DMS53 (cell line): ENCODE measurements at regions not wholly inside any gene's neighbourhood (a gene's known extent, or its start where the extent isn't known, plus 50 kb on each side); places are given as distances from the start of the nearest gene placed in this dataset.

Source experiments
- DNase-seq: peaks from one replicate; lab custom pipeline; 2025; lab: John Stamatoyannopoulos, UW

DNA sequence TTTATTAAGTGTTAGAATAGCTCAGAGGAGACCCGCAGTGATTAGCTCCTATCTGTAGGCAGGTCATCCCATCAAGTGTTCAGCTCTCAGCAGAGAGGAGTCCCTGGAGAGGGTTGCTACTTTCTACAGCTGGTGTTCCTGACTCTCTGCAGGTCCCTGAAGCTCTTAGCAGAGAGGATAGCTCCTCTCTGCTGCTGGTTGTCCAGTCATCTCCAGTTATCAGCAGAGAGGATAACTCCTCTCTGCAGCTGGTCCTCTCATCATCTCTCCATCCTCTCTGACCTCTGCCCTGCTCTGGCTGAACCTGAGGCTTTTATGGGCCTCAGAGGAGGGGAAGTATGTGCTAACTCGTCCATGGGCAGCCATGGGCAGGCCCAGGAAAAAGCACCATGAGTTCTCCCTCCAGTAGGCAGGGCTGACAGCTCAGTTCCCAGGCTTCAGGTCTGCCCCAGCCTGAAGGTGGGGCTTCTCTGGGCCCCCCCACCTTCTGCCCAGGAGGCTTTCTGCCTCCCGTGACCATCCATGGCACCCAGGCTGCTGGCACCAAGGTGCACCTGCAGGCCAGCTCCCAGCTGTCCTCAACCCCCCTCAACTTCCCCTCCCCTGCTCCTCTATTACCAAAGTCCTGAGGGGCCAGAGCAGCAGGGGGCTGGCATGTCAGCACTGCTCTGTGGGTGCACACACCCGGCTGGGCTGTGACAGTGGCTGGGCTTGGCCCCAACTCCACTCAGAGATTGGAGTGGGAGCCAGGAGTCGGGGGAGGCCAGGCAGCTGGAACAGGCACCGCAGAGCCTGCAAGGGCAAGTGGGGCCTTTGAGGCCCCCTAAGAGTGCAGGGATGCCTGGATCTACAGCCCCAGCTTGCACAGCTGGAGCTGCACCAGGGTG lies 98.9 kb upstream of the FRMD4B start:
- DNase-seq = no peak

DNA sequence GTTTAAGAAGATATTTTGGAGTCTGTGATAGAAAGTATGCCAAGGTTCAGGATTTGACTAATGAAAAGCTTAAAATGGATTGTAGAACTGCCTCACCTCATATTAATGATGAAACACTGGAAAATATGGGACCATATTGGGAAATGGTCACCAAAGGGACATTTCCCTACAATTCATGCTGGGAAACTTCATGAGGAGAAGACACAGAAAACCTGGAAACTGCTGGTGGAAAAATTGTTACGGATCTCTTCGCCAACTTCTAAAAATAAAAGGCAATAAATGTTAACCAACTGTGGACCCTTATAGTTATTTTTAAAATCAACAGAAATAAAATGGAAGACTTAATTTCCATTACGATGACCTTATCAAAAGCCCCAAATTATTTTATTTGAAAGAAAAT lies 97.6 kb upstream of the FRMD4B start:
- no peak for DNase-seq

DNA sequence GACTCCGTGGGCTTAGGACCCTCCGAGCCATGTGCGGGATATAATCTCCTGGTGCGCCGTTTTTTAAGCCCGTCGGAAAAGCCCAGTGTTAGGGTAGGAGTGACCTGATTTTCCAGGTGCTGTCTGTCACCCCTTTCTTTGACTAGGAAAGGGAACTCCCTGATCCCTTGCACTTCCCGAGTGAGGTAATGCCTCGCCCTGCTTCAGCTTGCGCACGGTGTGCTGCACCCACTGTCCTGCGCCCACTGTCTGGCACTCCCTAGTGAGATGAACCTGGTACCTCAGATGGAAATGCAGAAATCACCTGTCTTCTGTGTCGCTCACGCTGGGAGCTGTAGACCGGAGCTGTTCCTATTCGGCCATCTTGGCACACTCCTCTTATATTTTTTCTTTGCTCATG lies 95.1 kb upstream of the FRMD4B start:
- peak; percentile 45 for DNase-seq

DNA sequence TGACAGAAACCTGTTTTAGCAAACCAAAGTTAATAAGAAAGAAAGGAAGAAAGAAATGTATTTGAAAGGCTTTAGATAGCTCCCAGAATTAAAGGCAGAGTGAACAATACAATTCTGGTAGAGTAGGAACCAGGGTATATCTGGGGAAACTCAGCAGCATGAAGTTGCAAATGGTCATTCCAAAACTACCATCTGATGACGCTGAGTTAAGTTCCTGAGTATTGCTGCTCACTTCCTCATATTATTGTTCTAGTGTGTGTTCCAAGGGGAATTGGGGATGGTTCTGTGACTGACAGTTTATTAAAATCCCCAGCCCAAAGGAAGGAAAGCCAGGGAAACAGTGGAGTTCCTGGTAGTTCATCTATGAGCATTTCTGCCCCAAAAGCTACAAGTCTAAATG lies 88.3 kb upstream of the FRMD4B start:
- no peak for DNase-seq

DNA sequence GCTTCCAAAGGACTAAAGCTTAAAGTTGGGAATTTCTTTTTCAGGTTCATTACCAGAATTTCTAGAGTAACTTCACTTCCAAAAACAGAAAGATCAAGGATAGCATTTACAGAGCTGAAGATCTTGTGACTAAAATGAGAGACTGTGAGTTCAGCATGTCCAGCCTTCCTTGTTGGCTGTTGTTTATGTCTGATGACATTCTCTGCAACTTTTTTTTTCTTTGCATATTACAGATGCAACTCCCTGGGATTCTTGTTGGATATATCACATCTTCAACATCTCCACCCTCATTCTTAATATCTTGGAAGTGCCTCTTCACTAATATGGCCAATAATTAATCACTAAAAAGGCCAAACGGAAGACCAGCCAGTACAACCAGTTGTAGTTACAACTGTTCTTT lies 86.2 kb upstream of the FRMD4B start:
- DNase-seq = no peak

DNA sequence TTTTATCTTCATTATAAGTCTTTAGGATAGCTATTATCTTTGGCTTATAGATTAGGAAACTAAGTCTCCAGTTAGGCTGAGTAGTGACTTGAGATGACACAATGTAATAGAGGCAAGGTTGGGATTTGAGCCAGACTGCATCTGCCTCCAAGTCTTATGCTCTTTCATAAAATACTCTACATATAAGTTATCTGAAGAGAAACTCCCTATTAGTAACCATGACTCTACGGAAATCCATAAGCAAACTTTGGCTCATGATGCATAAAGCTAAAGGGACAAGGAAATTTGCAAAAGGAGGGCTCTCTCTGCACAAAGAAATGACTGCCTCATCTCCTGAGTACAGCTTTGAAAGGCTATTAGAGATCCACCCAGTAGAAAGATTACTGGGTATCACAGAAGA lies 77.6 kb upstream of the FRMD4B start:
- DNase-seq = no peak

DNA sequence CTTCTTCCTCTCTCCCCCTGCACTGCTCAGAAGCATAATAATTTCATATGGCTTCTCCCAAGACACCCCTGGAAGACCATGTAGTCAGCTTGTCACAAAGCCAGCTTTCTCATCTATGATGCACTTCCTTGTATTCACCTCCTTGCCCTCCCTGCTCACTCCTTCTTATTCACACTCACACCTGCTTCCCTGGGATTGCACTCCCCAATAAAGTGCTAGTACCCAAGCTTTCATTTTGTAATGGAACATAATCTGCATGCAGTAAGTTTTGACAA lies 76.9 kb upstream of the FRMD4B start:
- DNase-seq = no peak

DNA sequence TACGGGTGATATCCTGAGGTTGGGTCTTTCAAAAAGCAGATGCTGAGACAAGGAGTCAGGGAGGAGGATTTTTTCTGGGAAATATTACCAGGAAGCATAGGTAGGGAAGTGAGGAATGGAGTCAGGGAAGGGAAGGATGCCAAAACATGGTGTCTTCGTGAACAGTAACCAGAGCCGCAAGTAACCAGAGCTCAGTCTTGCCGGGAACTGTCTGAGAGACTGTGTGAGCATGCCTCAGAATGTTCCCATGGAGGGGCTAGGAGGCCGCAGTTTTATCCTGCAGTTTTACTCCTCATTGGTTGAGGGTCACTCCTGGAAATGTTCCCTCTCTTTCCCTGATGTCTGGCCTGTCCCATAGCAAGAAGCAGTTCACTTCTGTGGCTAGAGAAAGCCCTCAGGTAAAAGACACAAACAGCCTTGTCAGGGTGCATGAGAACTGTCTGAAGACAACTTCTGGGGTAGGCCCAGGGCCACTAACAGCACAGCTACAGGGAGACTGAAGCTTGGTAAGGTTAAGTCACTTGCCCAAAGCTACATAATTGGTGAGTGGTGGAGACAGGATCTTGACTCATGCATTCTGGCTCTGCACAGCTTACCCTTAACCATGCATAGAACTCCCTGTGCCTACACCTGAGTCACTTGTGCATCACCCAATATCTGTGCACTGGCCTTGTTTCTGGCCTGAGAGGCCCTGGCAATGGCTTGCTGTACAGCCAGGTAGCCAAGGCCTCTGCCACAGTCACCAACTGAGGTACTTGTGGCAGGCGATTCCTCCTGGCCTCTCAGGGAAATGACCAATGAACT lies 76.3 kb upstream of the FRMD4B start:
- DNase-seq = no peak

DNA sequence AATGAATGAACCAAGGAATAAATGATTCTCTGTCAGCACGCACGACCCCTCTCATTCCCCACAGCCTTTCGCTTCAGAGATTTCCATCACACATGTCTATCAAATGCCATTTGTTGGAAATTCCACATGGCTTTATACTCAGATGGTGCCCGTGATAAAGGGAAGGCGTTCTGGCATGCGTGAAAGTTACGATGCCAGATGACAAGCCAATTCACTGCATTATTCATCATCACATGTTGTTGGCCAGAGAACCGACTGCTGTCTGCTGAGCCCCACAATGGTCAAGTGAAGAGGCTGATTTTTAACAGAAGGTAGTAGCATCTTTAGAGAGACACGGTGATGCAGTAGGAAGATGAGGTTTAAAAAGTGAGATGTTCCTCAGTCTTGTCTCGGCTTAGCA lies 74.1 kb upstream of the FRMD4B start:
- DNase-seq = no peak

DNA sequence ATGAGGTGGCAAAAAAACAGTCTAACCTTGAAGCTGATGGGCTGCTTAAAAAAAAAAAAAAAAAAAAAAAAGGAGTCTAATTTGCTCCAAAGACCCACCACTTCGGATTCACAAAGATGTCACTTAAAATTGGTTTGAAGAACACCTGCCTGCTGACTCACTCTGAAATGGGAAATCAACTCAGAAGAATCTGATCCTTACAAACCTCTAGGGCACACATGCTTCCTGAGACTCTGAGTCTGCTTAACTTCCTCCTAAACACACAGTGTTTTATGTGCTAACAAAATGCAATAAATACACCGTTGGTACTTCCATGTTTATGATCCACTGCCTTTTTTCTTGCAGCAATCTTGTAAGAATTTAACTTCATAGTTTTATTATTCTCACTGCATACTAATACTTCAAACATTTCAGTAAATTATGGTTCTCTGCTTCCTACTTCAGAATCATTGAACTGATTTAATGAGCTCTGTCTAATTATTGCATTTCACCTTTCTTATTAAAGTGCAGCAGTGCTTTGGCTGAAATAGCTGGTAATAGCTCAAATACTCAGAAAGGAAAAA lies 73.0 kb upstream of the FRMD4B start:
- DNase-seq = peak; percentile 5

DNA sequence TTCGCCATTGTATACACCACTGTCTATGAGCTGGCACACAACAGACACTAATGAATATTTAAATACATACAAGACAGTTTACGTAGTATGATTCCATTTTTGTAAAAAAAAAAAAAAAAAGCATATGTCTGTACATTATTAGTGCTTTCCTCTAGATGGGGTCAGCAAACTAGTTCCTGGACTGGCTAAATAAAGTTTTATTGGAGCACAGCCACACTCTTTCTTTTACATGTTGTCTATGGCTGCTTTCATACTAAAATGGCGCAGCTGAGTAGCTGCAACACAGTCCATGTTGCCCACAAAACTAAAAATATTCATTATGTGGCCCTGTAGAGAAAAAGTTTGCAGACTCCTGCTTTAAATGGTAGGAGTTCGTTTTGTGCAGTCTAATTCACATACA lies 70.7 kb upstream of the FRMD4B start:
- no peak for DNase-seq

DNA sequence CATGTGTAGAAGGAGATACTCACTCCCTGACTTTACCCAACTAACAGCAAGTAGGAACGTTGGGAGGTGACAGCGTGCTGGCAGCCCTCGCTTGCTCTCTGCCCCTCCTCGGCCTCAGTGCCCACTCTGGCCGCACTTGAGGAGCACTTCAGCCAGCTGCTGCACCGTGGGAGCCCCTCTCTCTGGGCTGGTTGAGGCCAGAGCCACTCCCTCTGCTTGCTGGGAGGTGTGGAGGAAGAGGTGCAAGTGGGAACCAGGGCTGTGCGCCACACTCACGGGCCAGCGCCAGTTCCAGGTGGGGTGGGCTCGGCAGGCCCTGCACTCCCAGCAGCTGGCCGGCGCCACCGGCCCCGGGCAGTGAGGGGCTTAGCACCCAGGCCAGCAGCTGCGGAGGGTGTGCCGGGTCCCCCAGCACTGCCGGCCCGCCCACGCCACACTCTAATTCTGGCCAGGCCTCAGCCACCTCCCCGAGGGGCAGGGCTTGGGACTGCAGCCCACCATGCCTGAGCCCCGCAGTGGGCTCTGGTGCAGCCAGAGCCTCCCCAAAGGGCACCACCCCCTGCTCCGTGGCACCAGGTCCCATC lies 68.4 kb upstream of the FRMD4B start:
- no peak for DNase-seq

DNA sequence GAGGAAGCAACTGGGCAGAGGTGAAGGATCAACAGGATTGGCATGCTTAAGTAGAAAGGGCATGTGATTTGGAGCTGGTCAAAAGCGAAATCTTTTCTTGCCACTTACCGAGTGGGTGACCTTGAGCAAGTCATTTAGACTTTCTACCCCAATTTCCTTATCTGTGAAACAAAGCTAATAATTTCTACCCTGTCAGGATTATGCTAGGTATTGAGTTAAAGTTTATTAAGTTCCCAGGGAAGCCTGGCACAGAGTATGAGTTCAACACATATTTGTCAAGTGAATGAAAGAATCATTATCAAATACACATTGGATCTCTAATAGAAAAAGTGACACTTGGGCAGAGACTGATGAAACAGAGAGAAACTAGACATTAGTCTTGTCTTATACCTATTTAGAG lies 66.4 kb upstream of the FRMD4B start:
- no peak for DNase-seq

DNA sequence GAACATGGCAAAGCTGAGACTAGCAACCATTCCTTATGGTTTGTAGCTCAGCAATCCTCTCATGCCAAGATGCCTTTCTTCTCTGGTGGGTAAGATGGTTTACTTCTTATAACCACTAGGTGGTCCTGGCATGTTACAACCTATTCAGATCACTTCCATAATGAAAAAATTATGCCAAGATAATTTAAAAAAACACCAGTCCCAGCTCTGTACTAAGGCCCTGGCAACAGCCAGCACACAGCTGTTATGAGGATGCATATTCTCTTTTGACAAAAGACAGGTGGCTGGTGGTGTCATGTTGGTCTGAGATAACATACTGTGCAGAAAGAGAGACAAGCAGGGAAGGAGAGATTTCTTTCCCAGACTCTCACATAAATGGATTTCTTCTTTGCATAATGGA lies 65.7 kb upstream of the FRMD4B start:
- DNase-seq = peak; percentile 2

DNA sequence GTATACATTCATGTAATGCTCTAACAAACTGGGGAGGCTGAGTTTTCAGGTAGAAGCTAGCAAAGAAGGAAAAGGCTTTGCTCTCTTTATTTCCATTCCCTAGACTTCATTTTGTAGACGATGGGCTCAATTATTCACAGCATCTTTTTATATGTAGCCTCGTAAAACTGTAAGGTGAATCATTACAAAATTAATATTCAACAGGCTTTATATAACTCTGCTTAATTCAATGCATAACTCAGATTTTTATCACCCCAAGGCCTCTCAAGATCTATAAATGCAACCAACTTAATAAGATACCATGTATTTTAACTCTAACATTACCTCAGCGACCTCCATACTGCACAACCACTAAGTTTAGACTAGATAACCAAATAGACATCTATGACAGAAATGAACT lies 63.0 kb upstream of the FRMD4B start:
- no peak for DNase-seq

DNA sequence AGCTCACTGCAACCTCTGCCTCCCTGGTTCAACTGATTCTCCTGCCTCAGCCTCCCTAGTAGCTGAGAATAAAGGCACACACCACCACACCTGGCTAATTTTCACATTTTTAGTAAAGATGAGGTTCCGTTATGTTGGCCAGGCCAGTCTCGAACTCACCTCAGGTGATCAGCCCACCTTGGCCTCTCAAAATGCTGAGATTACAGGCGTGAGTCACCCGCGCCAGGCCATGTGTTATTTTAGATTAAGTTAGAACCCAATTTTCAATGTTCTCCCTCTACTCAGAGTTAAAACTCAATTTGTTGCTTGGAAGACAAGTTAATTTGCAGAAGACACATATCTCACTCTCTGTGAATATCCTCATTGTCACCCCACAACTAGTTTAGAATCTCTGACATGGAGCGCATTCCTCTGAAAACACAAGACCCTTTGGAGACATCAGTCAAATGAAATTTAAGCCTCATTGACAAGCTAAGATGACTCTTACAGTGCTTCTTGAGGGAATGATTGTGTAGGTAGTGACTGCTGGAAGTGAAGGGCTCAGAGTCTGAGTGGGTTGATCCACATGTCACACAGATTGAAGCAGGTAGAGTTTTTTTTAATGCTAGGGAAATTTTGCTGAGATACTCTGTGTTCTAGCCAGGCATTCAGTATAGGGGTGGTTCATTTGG lies 60.6 kb upstream of the FRMD4B start:
- no peak for DNase-seq

DNA sequence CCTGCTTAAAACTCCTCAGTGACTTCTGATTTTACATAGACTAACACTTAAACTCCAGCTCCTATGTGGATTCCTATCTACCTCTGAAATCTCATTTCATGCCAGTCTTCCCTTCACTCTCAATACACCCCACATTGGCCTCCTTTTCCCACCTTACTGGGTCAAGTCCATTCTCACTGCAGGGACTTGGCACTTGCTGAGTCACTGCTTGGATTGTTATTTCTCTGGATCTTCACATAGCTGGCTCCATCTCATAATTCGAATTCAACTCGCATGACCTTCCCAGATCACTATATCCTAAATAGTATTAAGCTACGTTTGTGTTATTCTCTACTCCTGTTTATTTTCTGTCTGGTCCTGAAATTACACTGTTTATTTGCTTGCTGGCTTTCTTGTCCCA lies 59.6 kb upstream of the FRMD4B start:
- DNase-seq = no peak

DNA sequence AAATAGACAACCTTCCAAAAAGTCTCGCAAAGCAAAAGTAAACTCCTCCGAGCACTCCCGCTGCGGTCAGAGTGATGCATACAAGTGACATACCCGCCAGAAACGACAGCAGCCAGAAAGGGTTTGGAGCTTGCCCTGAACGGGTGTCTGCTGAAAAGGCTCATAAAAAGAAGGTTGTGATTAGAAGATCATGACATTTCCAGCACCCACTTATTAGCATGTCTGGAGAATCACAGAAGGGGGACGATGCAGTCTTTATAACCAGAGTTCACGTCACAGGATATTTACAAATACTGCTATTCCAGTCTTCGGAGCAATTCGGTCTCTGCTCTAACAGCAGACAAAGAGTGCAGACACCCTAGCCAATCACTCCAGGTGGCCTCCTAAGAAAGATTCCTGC lies 59.1 kb upstream of the FRMD4B start:
- DNase-seq = no peak

DNA sequence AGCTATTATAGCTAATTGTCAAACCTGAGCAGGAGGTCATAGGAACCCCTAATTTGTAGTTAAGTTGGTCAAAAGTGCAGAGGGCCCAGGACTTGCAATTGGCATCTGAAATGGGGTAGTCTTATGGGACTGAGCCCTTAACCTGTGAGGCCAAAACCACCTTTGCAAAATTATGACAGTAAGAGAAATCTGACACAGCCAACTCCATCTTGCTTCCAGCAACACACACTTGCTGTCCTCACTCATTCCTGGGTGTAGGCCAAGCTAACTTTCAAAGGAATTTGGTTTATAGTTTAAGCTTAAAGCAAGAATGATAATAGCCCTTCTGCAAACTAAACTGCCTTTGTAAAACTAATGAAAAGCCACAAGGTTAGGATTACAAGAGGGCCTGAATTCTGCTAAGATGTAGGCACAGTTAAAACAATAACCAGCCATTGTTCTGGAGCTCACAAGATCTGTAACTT lies 57.6 kb upstream of the FRMD4B start:
- DNase-seq = no peak

DNA sequence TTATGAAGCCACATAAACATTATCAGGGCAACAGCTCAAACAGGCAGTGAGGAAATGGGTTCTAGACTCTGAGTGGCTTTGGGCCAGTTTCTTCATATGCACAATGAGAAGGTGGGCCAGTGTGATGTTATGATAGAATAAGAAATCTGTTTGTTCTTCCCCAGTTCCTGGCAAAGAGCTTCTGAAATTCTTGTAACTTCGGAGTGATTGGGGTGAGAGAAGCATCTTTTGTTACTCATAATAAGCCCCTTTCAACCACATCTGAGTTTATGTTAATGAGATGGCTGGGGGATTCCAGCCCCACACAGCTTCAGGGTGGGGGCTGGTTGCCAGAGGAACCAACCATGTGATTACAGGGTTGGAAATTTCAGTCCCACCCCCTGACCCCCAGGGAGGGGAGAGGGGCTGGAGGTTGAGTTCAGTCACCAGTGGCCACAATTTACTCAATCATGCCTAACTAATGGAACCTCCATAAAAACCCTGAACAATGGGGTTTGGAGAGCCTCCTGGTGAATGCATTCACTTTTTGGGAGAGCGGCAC lies 57.0 kb upstream of the FRMD4B start:
- no peak for DNase-seq

DNA sequence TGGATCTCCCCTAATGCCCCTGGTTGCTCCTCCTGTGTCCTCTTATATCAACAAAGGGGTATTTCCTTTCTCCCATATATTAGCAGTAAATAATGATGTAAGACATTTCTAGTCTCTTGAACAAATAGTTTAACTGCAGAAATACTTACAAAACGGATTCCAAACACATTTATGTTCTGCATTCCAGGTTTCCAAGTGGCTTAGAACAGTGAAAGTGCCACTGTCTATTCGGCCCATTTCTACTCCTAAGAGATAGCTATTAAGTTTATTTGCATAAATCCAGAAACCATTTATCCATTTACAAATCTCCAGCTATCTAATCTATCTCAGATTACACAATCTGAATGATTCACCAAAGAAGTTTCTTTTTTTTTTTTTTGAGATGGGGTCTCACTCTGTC lies 55.8 kb upstream of the FRMD4B start:
- DNase-seq = peak; percentile 2

DNA sequence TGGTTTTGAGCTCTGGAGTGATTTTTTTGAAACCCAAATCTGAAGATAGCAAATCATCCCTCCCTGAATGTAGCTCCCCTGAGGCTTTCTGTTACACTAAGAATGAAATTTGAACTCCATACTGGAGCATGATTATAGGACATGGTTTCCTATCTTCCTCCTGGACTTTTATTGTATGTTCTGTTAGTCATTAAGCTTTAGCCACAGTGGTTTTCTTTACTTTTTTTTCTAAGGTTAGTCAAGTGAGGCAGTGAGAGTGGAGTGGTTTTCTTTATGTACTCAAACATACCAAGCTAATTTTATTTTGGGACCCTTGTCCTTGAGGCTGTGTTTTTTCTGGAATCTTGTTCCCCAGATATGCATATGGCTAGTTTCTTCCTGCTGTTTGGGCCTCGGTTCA lies 55.2 kb upstream of the FRMD4B start:
- DNase-seq = peak; percentile 2
